K562 (cell line): ENCODE measurements at regions not wholly inside any gene's neighbourhood (a gene's known extent, or its start where the extent isn't known, plus 50 kb on each side); places are given as distances from the start of the nearest gene placed in this dataset.

Experiments used
- ATAC-seq: fragments of 200-7000 bp; cut with Tn5 transposase; 3 replicates; pipeline ENCODE4 v1.9.1; 2020; ENCODE audit warnings: moderate library complexity
- BruUV-seq: library from RNA; stranded (reverse); fragments of 400-500 nt; replicated peaks from 2 replicates; lab custom pipeline; 2021; lab: Mats Ljungman, UMichigan
- CTCF ChIA-PET: fragments of 300-600 bp; formaldehyde crosslinking; extraction: SDS; loops from one replicate; lab custom pipeline; 2021; ENCODE audit warnings: low intra/inter-chr PET ratio; lab: Yijun Ruan, JAX
- POLR2A ChIA-PET: fragments of 300-600, 350-650 bp; sonication (Branson Sonifier 250); formaldehyde crosslinking; extraction: SDS; loops from one replicate; lab custom pipeline; 2021; ENCODE audit warnings: antibody characterized with exemption, inconsistent platforms; lab: Yijun Ruan, JAX
- DNase-seq, 4 experiments: peaks; one replicate each; pipeline versions ENCODE4 v3.0.0 to v3.0.0-alpha.2; 2011 to 2018; ENCODE audit warnings: low spot score in 3 of 4, mixed read lengths in 3 of 4; ENCODE audit errors: extremely low read depth in 1 of 4
- FAIRE-seq: peaks from 2 replicates; lab custom pipeline; 2011; peaks lifted over from hg19 to GRCh38; lab: Jason Lieb, UNC
- H2AFZ ChIP-seq: 2 replicates; pipeline ENCODE4 v1.6.0; 2011; ENCODE audit warnings: low read depth, low read length, control low read depth, inconsistent platforms
- H3K27ac ChIP-seq: fragments of 200-600 bp; 3 replicates; pipeline ENCODE4 v1.8.0; 2011; ENCODE audit warnings: low read depth, mild to moderate bottlenecking, control low read depth, inconsistent platforms, low read length, moderate library complexity, mixed read lengths; ENCODE audit errors: extremely low read depth
- H3K27me3 ChIP-seq, 2 experiments: fragments of 300-600 bp in 1 of 2; 2 replicates in 1 of 2; 3 replicates in 1 of 2; pipeline versions ENCODE4 v1.6.0 to v1.8.0; 2011; ENCODE audit warnings: inconsistent platforms in 2 of 2, low read length in 2 of 2, mild to moderate bottlenecking in 1 of 2, mixed read lengths in 1 of 2, moderate library complexity in 1 of 2; ENCODE audit not compliant: control insufficient read depth in 2 of 2, insufficient read depth in 2 of 2
- H3K36me3 ChIP-seq: fragments of 300-600 bp; 3 replicates; pipeline ENCODE4 v1.8.0; 2011; ENCODE audit warnings: mild to moderate bottlenecking, low read length, inconsistent platforms; ENCODE audit not compliant: control insufficient read depth, insufficient read depth
- H3K4me1 ChIP-seq, 2 experiments: fragments of 200-600 bp in 1 of 2; replicated peaks in 1 of 2; 2 replicates in 1 of 2; 3 replicates in 1 of 2; pipeline versions ENCODE4 v1.5.1 to v1.8.0; 2011; ENCODE audit warnings: inconsistent platforms in 2 of 2, low read length in 2 of 2, mild to moderate bottlenecking in 1 of 2, mixed read lengths in 1 of 2, moderate library complexity in 1 of 2; ENCODE audit not compliant: control insufficient read depth in 2 of 2, insufficient read depth in 2 of 2
- H3K4me2 ChIP-seq: 2 replicates; pipeline ENCODE4 v1.6.1; 2011; ENCODE audit warnings: low read length, control low read depth, inconsistent platforms, mixed read lengths; ENCODE audit not compliant: insufficient read depth
- H3K4me3 ChIP-seq: fragments of 200-600 bp; sonication (generic), shearing (Covaris generic); 2 replicates; pipeline ENCODE4 v1.5.1; 2016; ENCODE audit warnings: control low read depth, inconsistent platforms
- H3K79me2 ChIP-seq: fragments of 200-600 bp; 3 replicates; pipeline ENCODE4 v1.8.0; 2011; ENCODE audit warnings: low read length, inconsistent platforms; ENCODE audit not compliant: control insufficient read depth, insufficient read depth
- H3K9ac ChIP-seq, 2 experiments: 2 replicates each; pipeline versions ENCODE4 v1.6.0 to v1.6.1; 2011; ENCODE audit warnings: low read depth in 2 of 2, low read length in 2 of 2, control low read depth in 1 of 2, inconsistent platforms in 1 of 2, mild to moderate bottlenecking in 1 of 2, mixed read lengths in 1 of 2; ENCODE audit not compliant: insufficient read depth in 1 of 2
- H3K9me1 ChIP-seq: one replicate; pipeline ENCODE4 v1.6.0; 2011; ENCODE audit warnings: inconsistent platforms, mild to moderate bottlenecking, low read length, moderate library complexity; ENCODE audit not compliant: control insufficient read depth, insufficient read depth
- H3K9me3 ChIP-seq: replicated peaks from 2 replicates; pipeline ENCODE4 v1.5.1; 2011; ENCODE audit warnings: low read depth, low read length, inconsistent platforms; ENCODE audit not compliant: control insufficient read depth, insufficient read depth
- H4K20me1 ChIP-seq: replicated peaks from 2 replicates; pipeline ENCODE4 v1.6.1; 2011; ENCODE audit warnings: low read length, inconsistent platforms, mixed read lengths; ENCODE audit not compliant: control insufficient read depth, insufficient read depth
- FOXM1 ChIP-seq, 2 experiments: fragments of 450-650 bp in 1 of 2; sonication (generic) in 1 of 2; formaldehyde crosslinking in 1 of 2; IDR thresholded peaks; 2 replicates each; pipeline versions ENCODE4 v1.6.1 to v1.9.0; 2017 to 2022; ENCODE audit warnings: low read depth in 2 of 2, mild to moderate bottlenecking in 2 of 2, missing genetic modification reagents in 1 of 2, moderate library complexity in 1 of 2
- NCOA2 ChIP-seq, 2 experiments: fragments of 450-650 bp; IDR thresholded peaks; 2 replicates each; pipeline ENCODE4 v1.6.1; 2018; ENCODE audit warnings: mild to moderate bottlenecking in 2 of 2, moderate library complexity in 1 of 2; ENCODE audit not compliant: partially characterized antibody in 2 of 2
- POLR3G ChIP-seq: IDR thresholded peaks from 2 replicates; pipeline ENCODE4 v1.6.1; 2011; ENCODE audit not compliant: insufficient read length, insufficient replicate concordance; ENCODE audit errors: extremely low read depth
- PTRF ChIP-seq: fragments of 450-650 bp; IDR thresholded peaks from 2 replicates; pipeline ENCODE4 v1.6.1; 2016; ENCODE audit warnings: mild to moderate bottlenecking, missing genetic modification characterization, missing compliant biosample characterization
- SIN3B ChIP-seq: fragments of 450-650 bp; IDR thresholded peaks from 2 replicates; pipeline ENCODE4 v1.6.1; 2017; ENCODE audit warnings: low read depth, mild to moderate bottlenecking, moderate library complexity
- TEAD2 ChIP-seq: fragments of 450-650 bp; IDR thresholded peaks from 2 replicates; pipeline ENCODE4 v1.6.1; 2016; ENCODE audit warnings: missing genetic modification characterization, control low read depth, missing compliant biosample characterization
- ZFPM2 ChIP-seq: fragments of 250-450 bp; sonication (Bioruptor Pico); IDR thresholded peaks from 2 replicates; pipeline ENCODE4 v1.5.1; 2022; ENCODE audit warnings: mild to moderate bottlenecking
- ZNF57 ChIP-seq: fragments of 450-650 bp; formaldehyde crosslinking; IDR thresholded peaks from 2 replicates; pipeline ENCODE4 v1.4.0; 2020; ENCODE audit warnings: mild to moderate bottlenecking, moderate library complexity
- in situ Hi-C: fragments of 300-500 bp; cut with MboI; formaldehyde crosslinking; loops from 4 replicates; pipeline ENCODE4 v1.15.0; 2018; ENCODE audit warnings: inconsistent platforms, mixed read lengths
- intact Hi-C: fragments of 100-400 bp; cut with micrococcal nuclease; formaldehyde crosslinking; loops from 2 replicates; pipeline ENCODE4 v1.14.2; 2022

DNA sequence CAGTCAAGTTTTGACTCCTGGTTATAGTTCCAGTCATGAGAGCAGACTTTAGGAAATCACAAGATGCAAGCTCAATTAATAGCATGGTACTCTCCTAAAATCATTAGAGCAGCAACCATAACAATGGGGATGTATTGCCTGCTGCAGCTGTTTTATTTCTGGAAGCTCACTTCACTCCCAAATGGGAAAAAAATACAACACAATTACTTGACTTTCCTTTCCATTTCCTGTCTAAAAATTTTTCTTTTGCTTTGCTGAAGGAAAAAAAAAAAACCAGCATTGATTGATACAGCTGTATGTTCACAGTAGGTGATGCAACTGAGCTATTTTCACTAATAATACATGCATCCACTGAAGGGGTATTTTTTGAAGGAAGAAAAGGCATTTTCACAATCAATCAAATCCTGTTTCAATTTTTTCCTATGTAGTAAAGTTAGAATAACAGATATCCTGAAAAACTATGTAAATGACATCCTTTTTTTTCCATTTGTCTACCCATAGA, 143.9 kb upstream of the NOVA1 start:
- CTCF ChIA-PET = no interaction called here
- Histone ChIP-seq H4K20me1 (no peaks in the 10 kb centered on the region), H3K4me1 (no peaks in the 10 kb centered on the region)
- FAIRE-seq = no peak
- no peak for TF ChIP-seq TEAD2 (tag)
- no peak for TF ChIP-seq FOXM1 (IDR thresholded peaks at IDR 0.05; ENCODE audit: low read depth)
- TF ChIP-seq FOXM1 (CRISPR knock-in tag; IDR thresholded peaks at IDR 0.05; ENCODE audit: low read depth) = no peak
- TF ChIP-seq SIN3B = no peak
- TF ChIP-seq NCOA2 (IDR thresholded peaks at IDR 0.05; ENCODE audit: partially characterized antibody in 2 of 2) = no peak
- TF ChIP-seq ZNF57 (CRISPR knock-in tag) = no peak
- no peak for TF ChIP-seq POLR3G
- TF ChIP-seq ZFPM2 = no peak
- TF ChIP-seq PTRF (tag) = no peak
- TF ChIP-seq, all 486 proteins: peak for 0
- H3K4me3 ChIP-seq = no peak overlapping the region
- no peaks in the 10 kb centered on the region for H3K9me1 ChIP-seq
- H3K4me2 ChIP-seq = no peak overlapping the region
- no peak for DNase-seq
- H3K79me2 ChIP-seq = no peaks in the 10 kb centered on the region
- no peaks in the 10 kb centered on the region for H3K36me3 ChIP-seq
- H3K27me3 ChIP-seq = no peaks in the 10 kb centered on the region
- no peak overlapping the region for H2AFZ ChIP-seq
- no TSS peak for BruUV-seq
- intact Hi-C loops (no loop called here), in situ Hi-C loops (no loop called here)
- POLR2A ChIA-PET = no interaction called here
- H3K27ac ChIP-seq = no peak overlapping the region
- no peaks in the 10 kb centered on the region for H3K9me3 ChIP-seq
- ATAC-seq = no peak
- no peak overlapping the region for H3K9ac ChIP-seq
